ENCODE measurements at regions not wholly inside any gene's neighbourhood (a gene's known extent, or its start where the extent isn't known, plus 50 kb on each side); places are given as distances from the start of the nearest gene placed in this dataset.

DNA sequence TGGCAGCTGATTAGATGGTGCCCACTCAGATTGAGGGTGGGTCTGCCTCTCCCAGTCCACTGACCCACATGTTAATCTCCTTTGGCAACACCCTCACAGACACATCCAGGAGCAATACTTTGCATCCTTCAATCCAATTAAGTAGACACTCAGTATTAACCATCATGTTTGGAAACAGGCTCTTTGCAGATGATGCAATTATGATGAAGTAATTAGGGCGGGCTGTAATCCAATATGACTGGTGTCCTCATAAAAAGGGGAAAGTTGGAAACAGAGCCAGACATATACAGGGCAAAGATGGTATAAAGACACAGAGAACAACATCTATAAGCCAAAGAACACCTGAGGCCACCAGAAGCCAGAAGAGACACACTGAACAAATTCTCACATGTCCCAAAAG lies 658.6 kb downstream of the CCSER2 start:
- DNase-seq: no peak
- H3K27ac Mint-ChIP-seq: no peak overlapping the region
- H3K9me3 Mint-ChIP-seq: no peaks in the 10 kb centered on the region
- no peak overlapping the region for H3K4me3 Mint-ChIP-seq
- H3K4me1 Mint-ChIP-seq: no peaks in the 10 kb centered on the region
- no peaks in the 10 kb centered on the region for H3K27me3 Mint-ChIP-seq
- H3K36me3 Mint-ChIP-seq: no peaks in the 10 kb centered on the region

DNA sequence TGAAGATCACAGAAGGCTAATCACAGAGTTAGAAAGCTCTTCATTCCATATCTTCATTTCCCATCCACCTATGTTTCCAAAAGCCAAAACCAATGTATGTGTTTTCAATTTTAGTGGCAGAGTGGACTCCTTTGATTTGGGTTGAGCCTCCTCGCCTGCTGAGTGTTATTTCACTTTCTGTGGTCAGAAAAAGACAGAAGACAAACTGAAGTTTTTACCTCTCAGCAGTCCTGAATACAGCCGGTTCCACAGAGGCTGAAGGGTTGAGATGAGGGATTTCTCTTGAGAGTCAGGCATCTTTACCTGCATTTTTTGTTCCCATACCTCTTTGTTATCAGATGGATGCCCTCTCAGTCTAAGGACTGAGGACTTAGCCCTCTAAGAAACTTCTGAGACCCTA lies 659.6 kb downstream of the CCSER2 start:
- DNase-seq: no peak
- Mint-ChIP-seq H3K27ac (no peak overlapping the region), H3K4me3 (no peak overlapping the region), H3K27me3 (no peaks in the 10 kb centered on the region), H3K4me1 (no peaks in the 10 kb centered on the region), H3K36me3 (no peaks in the 10 kb centered on the region), H3K9me3 (no peaks in the 10 kb centered on the region)

DNA sequence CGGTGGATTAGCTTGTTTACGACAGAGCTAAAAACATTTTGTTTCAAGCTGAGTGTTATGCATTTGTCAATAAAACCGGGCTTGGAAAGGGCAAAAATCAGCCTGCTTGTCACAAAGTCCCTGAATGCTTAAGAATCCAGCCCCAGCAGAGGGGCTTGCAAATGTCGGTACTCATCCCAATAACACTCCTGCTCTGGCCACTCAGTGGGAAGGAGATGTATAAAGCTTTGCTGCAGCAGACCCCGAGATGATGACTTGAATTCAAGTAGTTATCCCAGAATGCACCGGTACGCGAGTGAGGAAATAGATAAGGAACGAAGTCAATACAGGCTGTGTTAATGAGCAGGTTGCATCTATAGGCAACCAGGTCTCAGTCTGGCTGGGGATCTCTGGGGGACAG lies 662.3 kb downstream of the CCSER2 start:
- Mint-ChIP-seq H3K27ac (no peak overlapping the region), H3K27me3 (no peaks in the 10 kb centered on the region), H3K9me3 (no peaks in the 10 kb centered on the region), H3K36me3 (no peaks in the 10 kb centered on the region), H3K4me1 (no peaks in the 10 kb centered on the region), H3K4me3 (no peak overlapping the region)
- DNase-seq: no peak

DNA sequence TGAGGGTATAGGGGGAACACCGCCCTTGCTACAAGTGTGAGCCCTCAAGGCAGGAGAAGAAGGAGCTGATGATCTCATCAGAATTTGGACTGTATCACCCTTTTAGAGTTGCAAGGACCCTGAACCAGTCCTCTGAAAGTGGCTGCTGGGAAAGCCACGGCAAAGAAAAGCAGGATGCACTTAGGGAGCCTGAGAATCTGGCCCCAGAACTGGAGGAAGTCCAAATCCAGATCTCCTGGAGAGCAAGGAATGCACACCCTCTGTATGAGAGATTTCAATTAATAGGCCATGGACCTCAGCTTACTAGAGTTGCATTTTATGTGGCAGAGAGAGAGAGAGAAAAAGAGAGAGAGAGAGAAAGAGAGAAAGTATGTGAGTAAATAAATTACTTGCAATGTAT lies 662.9 kb downstream of the CCSER2 start:
- H3K36me3 Mint-ChIP-seq: no peaks in the 10 kb centered on the region
- H3K4me1 Mint-ChIP-seq: no peaks in the 10 kb centered on the region
- H3K27ac Mint-ChIP-seq: no peak overlapping the region
- H3K9me3 Mint-ChIP-seq: no peaks in the 10 kb centered on the region
- H3K27me3 Mint-ChIP-seq: no peaks in the 10 kb centered on the region
- DNase-seq: no peak
- H3K4me3 Mint-ChIP-seq: no peak overlapping the region

DNA sequence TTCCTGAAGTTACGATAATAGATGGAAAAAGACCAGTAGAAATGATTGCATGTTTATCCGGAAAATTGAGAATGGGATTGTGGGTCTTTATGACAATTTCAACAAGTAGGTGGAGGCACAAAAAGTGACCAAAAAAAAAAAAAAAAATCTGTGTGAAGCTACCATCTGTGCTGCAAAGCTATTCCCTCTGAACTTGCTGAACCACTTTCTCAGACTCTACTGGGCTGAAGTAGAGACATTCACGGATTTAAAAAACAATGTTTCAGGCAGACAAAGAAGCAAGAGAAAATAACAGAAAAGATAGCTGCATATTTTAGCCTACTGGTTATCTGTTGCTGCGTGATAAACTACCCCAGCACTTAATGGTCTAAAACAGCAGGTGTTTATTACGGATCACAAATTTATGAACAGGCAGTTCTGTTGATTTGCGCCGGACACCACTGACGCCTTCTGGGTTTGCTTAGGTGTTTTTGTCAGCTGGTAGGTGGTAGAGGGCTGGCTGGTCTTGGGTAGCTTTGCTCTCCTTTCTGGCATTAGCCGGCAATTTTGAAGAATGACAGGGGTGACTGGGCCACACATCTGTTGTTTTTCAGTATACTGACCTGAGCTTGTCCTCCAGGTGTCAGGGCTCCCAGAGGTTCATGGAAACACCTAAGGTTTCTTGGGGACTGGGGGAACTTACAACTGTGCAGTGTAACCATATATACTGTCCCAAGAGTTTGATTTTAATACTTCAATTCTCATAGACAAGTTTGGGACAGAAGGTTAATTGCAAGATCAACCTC lies 665.1 kb downstream of the CCSER2 start:
- no peak for DNase-seq
- Mint-ChIP-seq H3K4me1 (no peaks in the 10 kb centered on the region), H3K9me3 (no peaks in the 10 kb centered on the region), H3K27me3 (no peaks in the 10 kb centered on the region), H3K36me3 (no peaks in the 10 kb centered on the region), H3K4me3 (no peak overlapping the region), H3K27ac (no peak overlapping the region)

DNA sequence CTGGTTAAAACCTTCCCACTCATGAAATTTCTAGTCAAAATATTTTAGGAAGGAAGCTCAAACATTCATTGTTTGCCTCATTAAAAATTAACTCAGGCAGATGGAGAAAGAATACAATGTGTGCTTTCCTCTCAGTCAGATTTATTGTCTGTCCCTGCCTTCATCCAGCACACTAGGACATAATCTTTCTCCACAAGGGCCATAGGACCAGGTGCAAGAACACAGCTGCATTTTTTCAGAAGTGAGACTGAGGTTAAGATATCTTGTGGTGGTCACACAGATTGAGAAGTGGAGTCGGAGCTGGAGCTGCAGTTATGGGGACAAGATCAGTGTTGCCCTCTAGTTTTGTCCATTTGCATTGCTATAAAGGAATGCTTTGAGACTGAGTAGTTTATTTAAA lies 666.3 kb downstream of the CCSER2 start:
- DNase-seq: no peak
- no peaks in the 10 kb centered on the region for H3K36me3 Mint-ChIP-seq
- H3K27ac Mint-ChIP-seq: no peak overlapping the region
- H3K9me3 Mint-ChIP-seq: no peaks in the 10 kb centered on the region
- H3K4me3 Mint-ChIP-seq: no peak overlapping the region
- peaks cover 5% of the 10 kb centered on the region for H3K27me3 Mint-ChIP-seq
- no peaks in the 10 kb centered on the region for H3K4me1 Mint-ChIP-seq

DNA sequence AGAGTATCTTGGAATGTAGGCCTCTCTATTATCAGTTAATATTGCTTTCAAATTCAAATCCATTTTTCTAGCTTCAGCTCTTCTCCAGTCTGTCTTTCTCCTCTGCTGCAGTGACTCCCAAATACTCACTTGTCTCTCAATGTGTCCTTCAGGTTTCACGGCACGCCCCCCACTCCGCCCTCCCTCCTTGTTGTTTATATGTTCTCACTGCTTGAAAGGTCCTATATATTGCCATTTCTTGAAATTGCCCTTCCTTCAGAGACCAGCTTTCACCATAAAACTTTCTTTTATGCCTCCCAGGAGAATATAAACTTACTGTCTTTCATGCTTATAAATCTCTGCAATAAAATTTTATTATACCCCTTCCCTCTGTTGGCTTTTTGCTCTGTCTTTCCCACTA lies 668.2 kb downstream of the CCSER2 start:
- Mint-ChIP-seq H3K4me1 (no peaks in the 10 kb centered on the region), H3K27me3 (peaks cover 5% of the 10 kb centered on the region), H3K36me3 (no peaks in the 10 kb centered on the region), H3K9me3 (no peaks in the 10 kb centered on the region), H3K4me3 (no peak overlapping the region), H3K27ac (no peak overlapping the region)
- DNase-seq: no peak

DNA sequence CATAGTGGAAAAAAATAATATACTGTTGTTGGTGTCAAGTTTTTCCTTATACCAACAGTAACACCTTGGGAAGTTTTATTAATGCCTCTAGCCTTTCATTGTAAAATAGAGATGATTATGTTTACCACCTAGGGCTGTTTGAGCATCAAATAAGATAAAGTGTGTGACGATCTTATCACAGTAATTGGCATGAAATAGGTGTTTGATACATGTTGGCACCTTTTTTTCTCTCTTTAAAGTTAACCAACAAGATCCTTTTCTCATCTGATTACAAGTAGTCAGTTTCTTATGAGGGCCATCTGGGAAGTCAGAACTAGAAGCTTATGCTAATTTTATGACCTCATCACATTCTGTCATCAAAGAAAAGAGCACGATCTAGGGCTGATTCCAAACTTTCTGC lies 669.5 kb downstream of the CCSER2 start:
- no peaks in the 10 kb centered on the region for H3K9me3 Mint-ChIP-seq
- H3K4me3 Mint-ChIP-seq: no peak overlapping the region
- no peak overlapping the region for H3K27ac Mint-ChIP-seq
- no peaks in the 10 kb centered on the region for H3K4me1 Mint-ChIP-seq
- H3K27me3 Mint-ChIP-seq: peaks cover 5% of the 10 kb centered on the region
- no peaks in the 10 kb centered on the region for H3K36me3 Mint-ChIP-seq
- no peak for DNase-seq

DNA sequence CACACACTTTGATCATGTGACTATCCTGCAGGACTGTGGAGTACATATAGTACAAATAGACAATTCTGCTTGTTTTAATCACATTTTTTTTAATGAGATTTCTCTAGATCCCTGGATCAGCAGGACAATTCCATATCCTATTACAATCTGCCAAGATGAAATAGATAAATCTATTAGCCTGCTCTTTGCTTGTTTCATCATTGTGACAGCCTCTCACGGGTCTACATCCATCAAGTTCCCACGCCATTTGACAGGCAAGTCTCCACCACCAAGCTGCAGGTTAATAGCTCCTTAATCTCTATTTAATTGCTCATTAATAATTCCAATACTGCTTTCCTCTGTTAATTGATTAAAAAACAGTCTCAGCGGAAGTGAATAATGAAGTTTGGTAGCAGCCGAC lies 671.5 kb downstream of the CCSER2 start:
- no peak overlapping the region for H3K4me3 Mint-ChIP-seq
- H3K27ac Mint-ChIP-seq: no peak overlapping the region
- H3K27me3 Mint-ChIP-seq: peaks cover 5% of the 10 kb centered on the region
- no peaks in the 10 kb centered on the region for H3K9me3 Mint-ChIP-seq
- no peaks in the 10 kb centered on the region for H3K4me1 Mint-ChIP-seq
- no peaks in the 10 kb centered on the region for H3K36me3 Mint-ChIP-seq
- DNase-seq: no peak

DNA sequence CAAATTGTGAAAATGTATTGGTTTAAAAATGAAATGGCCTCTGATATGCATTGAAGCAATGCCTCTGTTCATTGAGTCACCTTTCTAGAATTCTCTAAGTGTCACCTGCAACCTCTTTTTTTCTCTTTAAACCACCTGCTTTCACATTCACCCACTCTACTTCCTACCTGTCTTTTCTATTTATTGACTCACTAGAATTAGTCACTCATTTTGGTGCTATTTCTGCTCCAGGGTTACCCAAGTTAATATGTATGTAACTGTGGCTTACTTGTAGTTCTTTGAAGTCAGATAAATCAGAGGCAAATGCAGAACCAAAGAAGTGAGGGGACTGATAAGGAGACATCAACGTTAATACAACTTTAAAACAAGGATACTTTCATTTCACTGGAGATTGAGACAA lies 674.7 kb downstream of the CCSER2 start:
- H3K9me3 Mint-ChIP-seq: no peaks in the 10 kb centered on the region
- H3K4me3 Mint-ChIP-seq: no peak overlapping the region
- DNase-seq: no peak
- no peaks in the 10 kb centered on the region for H3K36me3 Mint-ChIP-seq
- H3K4me1 Mint-ChIP-seq: no peaks in the 10 kb centered on the region
- no peak overlapping the region for H3K27ac Mint-ChIP-seq
- peaks cover 5% of the 10 kb centered on the region for H3K27me3 Mint-ChIP-seq

DNA sequence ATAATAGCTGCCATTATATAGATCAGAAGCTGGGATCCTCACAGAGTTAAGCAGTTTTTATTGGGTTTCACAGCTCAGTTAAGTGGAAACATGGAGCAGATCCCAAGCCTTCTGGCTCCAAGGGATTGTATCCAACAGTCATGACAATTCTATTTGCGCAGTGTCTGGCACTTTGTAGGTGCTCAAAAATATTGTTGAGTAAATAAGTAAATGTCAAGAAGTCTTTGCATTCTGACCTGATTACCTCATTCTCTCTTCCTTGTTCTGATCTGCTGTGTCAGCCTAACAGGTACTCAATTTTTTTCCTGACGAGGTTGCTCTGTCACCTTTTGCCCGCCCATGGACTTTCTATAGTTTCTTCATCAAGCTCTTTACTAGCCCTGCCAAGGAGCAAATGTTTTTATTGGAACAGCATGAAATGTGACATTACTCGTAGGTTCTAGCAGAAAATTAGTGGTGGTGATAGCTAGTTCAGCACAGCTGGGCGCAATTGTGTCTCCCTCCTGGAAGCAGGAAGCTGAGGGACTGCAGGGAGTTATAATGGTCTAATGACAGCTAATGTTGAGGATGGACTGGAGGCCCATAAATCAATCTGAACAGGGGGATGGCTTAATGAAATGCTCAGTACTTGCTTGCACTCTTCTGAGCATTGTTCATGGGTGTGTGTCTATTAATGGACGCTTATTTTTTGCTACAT lies 680.2 kb downstream of the CCSER2 start:
- no peaks in the 10 kb centered on the region for H3K36me3 Mint-ChIP-seq
- no peaks in the 10 kb centered on the region for H3K9me3 Mint-ChIP-seq
- H3K27me3 Mint-ChIP-seq: no peaks in the 10 kb centered on the region
- H3K4me1 Mint-ChIP-seq: no peaks in the 10 kb centered on the region
- H3K4me3 Mint-ChIP-seq: no peak overlapping the region
- no peak for DNase-seq
- no peak overlapping the region for H3K27ac Mint-ChIP-seq

DNA sequence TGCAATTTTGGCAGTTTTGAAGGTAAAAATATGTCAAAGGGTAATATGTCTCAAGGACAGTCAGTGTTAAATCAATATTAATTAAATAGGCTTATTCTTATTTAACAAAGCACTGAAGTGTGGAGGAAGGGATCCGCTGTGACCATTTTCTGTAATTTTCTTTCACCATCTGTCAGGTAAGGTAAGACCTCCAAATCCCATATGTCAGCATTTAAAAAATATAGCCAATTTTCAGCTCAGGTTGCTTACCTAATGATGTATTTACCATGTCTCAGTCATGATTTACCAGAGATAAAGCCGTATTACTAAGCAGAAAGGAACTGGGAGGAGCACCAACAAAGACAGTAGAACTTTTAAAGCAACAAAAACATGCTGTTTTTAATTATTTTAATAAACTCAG lies 683.9 kb downstream of the CCSER2 start:
- Mint-ChIP-seq H3K36me3 (no peaks in the 10 kb centered on the region), H3K27me3 (no peaks in the 10 kb centered on the region), H3K27ac (no peak overlapping the region), H3K4me3 (no peak overlapping the region), H3K9me3 (no peaks in the 10 kb centered on the region), H3K4me1 (no peaks in the 10 kb centered on the region)
- DNase-seq: no peak

DNA sequence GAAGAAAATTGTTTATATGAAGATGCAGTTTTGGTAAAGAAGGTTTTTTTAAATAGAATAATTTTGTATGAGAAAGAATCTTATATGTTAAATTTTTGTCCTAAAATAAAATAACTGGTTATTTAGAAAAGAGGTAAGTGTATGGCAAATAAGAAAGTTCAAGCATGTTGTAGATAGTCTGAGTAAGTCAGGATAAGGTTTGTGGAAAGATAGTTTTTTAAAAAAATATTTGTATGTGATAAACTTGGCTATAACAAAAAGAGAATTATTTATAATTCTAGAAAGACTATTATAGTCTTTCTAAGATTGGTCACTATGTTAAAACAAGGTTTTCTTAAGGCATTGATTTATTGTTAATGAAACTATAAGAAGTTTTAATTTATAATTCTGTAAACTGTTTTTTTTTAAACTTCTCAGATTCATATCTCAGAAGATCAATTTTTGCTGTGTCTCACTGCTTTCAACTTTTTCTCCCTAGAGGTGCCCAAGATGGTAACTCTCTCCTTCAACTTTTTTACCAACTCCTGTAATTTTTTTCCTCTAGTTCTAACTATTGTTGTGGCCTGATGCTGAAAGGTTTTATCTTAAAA lies 698.6 kb downstream of the CCSER2 start:
- no peaks in the 10 kb centered on the region for H3K27me3 Mint-ChIP-seq
- H3K4me3 Mint-ChIP-seq: no peak overlapping the region
- H3K9me3 Mint-ChIP-seq: peaks cover 4% of the 10 kb centered on the region
- H3K36me3 Mint-ChIP-seq: no peaks in the 10 kb centered on the region
- no peaks in the 10 kb centered on the region for H3K4me1 Mint-ChIP-seq
- H3K27ac Mint-ChIP-seq: no peak overlapping the region
- no peak for DNase-seq

DNA sequence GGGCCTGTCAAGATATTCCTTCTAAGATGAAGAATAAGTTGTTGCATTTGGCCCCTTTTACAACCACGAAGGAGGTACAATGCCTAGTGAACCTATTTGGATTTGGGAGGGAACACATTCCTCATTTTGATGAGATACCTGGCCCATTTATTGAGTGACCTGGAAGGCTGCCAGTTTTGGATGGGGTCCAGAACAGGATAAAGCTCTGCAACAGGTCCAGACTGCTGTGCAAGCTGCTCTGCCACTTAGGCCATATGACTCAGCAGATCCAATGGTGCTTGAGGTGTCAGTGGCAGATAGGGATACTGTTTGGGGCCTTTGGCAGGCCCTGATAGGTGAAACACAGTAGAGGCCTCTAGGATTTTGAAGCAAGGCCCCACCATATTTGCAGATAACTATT lies 704.6 kb downstream of the CCSER2 start:
- no peak for DNase-seq
- Mint-ChIP-seq H3K4me1 (no peaks in the 10 kb centered on the region), H3K4me3 (no peak overlapping the region), H3K36me3 (no peaks in the 10 kb centered on the region), H3K27me3 (no peaks in the 10 kb centered on the region), H3K9me3 (no peaks in the 10 kb centered on the region), H3K27ac (no peak overlapping the region)

DNA sequence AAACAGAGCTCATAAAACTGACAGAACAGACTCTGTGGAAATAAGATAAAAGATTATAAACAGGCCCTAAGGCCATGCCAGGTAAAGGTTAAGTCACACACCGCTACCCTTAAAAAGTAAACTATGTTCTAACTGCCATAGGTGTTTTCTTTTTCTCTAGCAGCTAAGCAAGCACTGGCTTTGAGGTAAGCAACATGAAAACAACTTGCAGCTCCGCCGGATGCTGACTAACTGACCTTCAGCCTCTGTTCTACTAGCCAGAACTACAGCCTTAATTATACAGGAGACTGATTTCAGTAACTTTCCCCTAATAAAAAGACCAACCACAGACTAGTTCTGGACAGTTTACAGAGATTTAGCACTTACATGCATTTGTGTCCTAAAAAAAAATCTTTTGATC lies 708.3 kb downstream of the CCSER2 start:
- H3K4me3 Mint-ChIP-seq: no peak overlapping the region
- H3K36me3 Mint-ChIP-seq: no peaks in the 10 kb centered on the region
- no peak overlapping the region for H3K27ac Mint-ChIP-seq
- H3K4me1 Mint-ChIP-seq: no peaks in the 10 kb centered on the region
- H3K9me3 Mint-ChIP-seq: peaks cover 11% of the 10 kb centered on the region
- H3K27me3 Mint-ChIP-seq: no peaks in the 10 kb centered on the region
- no peak for DNase-seq

DNA sequence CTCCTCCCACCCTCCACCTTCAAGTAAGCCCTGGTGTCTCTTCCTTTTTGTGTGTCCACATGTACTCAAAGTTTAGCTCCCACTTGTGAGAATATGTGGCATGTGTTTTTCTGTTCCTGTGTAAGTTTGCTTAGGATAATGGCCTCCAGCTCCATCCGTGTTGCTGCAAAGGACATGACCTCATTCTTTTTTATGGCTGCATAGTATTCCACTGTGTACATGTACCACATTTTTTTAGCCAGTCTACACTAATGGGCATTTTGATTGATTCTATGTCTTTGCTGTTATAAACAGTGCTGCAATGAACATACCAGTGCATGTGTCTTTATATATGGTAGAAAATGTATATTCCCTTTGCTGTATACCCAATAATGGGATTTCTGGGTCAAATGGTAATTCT lies 710.9 kb downstream of the CCSER2 start:
- H3K4me3 Mint-ChIP-seq: no peak overlapping the region
- H3K27me3 Mint-ChIP-seq: no peaks in the 10 kb centered on the region
- peaks cover 11% of the 10 kb centered on the region for H3K9me3 Mint-ChIP-seq
- H3K4me1 Mint-ChIP-seq: no peaks in the 10 kb centered on the region
- no peaks in the 10 kb centered on the region for H3K36me3 Mint-ChIP-seq
- no peak overlapping the region for H3K27ac Mint-ChIP-seq
- no peak for DNase-seq
